ENCODE measurements at regions not wholly inside any gene's neighbourhood (a gene's known extent, or its start where the extent isn't known, plus 50 kb on each side); places are given as distances from the start of the nearest gene placed in this dataset.

DNA sequence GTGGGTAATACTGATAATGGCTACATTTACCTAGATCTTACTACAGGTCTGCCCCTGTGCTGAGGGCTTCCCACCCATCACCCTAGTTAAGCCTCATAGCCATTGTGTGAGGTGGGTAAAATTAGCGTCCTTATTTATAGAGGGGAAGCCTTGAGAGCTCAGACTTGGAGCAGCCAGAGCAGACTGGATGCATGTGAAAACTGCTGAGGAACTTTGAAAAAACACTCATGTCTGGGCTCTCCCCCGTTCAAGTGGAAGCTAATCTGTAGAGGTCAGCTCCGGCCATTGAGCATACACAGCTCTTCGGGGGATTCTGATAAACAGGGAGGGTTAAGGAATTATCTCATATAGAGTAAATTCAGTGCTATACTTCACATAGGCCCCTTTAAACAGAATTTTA is 389.7 kb downstream of the RPS6KC1 start:
- no peak for FAIRE-seq

DNA sequence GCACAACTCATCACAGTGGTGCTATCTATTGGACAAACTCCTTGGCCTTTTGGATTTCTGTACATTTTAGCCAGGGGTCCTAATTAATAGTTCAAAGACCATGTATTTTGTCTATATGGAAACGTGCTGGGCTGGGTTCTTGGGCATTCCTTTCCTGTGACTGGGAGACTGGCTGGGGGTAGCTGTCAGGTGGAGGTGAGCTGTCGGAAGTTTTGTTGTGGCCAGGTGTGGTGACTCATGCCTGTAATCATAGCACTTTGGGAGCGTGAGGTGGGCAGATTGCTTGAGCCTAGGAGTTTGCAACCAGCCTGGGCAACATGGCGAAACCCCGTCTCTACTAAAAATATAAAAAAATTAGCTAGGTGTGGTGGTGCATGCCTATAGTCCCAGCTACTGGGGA is 392.4 kb downstream of the RPS6KC1 start:
- H3K4me2 ChIP-seq (ENCODE audit: low read length), result no peak overlapping the region
- H3K4me3 ChIP-seq (ENCODE audit: insufficient read depth, low read depth, low read length), result no peak overlapping the region
- H3K4me1 ChIP-seq (ENCODE audit: insufficient read depth, low read length), result no peaks in the 10 kb centered on the region
- H4K20me1 ChIP-seq (ENCODE audit: insufficient read depth, low read length), result no peaks in the 10 kb centered on the region
- FAIRE-seq (no peak), DNase-seq (ENCODE audit: low read depth) (no peak)
- H3K27ac ChIP-seq (ENCODE audit: low read depth, low read length), result no peak overlapping the region
- no peaks in the 10 kb centered on the region for H3K27me3 ChIP-seq (ENCODE audit: insufficient read depth, low read length)
- no peak overlapping the region for H3K27ac Mint-ChIP-seq (ENCODE audit: unreplicated experiment)
- H3K9me3 Mint-ChIP-seq (ENCODE audit: unreplicated experiment), result no peaks in the 10 kb centered on the region
- no peak overlapping the region for H3K9ac ChIP-seq (ENCODE audit: low read length)
- no peak overlapping the region for H3K4me3 Mint-ChIP-seq (ENCODE audit: unreplicated experiment)
- H3K36me3 Mint-ChIP-seq (ENCODE audit: low read depth, unreplicated experiment), result no peaks in the 10 kb centered on the region
- H2AFZ ChIP-seq (ENCODE audit: low read depth, low read length), result no peak overlapping the region
- no peaks in the 10 kb centered on the region for H3K9me3 ChIP-seq (ENCODE audit: insufficient read depth, low read depth, low read length)
- H3K36me3 ChIP-seq (ENCODE audit: insufficient read depth, low read length), result no peaks in the 10 kb centered on the region
- no peaks in the 10 kb centered on the region for H3K4me1 Mint-ChIP-seq (ENCODE audit: low read depth, unreplicated experiment)
- H3K27me3 Mint-ChIP-seq (ENCODE audit: low read depth, unreplicated experiment), result peaks cover 3% of the 10 kb centered on the region
- H3K79me2 ChIP-seq (ENCODE audit: insufficient read depth, low read length), result no peaks in the 10 kb centered on the region
- TF ChIP-seq, protein P1, sequence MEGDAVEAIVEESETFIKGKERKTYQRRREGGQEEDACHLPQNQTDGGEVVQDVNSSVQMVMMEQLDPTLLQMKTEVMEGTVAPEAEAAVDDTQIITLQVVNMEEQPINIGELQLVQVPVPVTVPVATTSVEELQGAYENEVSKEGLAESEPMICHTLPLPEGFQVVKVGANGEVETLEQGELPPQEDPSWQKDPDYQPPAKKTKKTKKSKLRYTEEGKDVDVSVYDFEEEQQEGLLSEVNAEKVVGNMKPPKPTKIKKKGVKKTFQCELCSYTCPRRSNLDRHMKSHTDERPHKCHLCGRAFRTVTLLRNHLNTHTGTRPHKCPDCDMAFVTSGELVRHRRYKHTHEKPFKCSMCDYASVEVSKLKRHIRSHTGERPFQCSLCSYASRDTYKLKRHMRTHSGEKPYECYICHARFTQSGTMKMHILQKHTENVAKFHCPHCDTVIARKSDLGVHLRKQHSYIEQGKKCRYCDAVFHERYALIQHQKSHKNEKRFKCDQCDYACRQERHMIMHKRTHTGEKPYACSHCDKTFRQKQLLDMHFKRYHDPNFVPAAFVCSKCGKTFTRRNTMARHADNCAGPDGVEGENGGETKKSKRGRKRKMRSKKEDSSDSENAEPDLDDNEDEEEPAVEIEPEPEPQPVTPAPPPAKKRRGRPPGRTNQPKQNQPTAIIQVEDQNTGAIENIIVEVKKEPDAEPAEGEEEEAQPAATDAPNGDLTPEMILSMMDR (IDR thresholded peaks at IDR 0.05; ENCODE audit: insufficient read depth, low read depth, low read length), result no peak
- TF ChIP-seq EZH2 (IDR thresholded peaks at IDR 0.05; ENCODE audit: insufficient read depth, low read length), result no peak

More for the DNA sequence above, 389.7 kb downstream of the RPS6KC1 start:
- no peak overlapping the region for H3K27ac ChIP-seq (ENCODE audit: low read depth, low read length)
- H3K4me3 Mint-ChIP-seq (ENCODE audit: unreplicated experiment), result no peak overlapping the region
- H3K36me3 Mint-ChIP-seq (ENCODE audit: low read depth, unreplicated experiment), result no peaks in the 10 kb centered on the region
- H3K9me3 Mint-ChIP-seq (ENCODE audit: unreplicated experiment), result no peaks in the 10 kb centered on the region
- H3K27ac Mint-ChIP-seq (ENCODE audit: unreplicated experiment), result no peak overlapping the region
- no peak overlapping the region for H3K4me2 ChIP-seq (ENCODE audit: low read length)
- no peak overlapping the region for H3K9ac ChIP-seq (ENCODE audit: low read length)
- no peaks in the 10 kb centered on the region for H3K27me3 ChIP-seq (ENCODE audit: insufficient read depth, low read length)
- H3K36me3 ChIP-seq (ENCODE audit: insufficient read depth, low read length), result no peaks in the 10 kb centered on the region
- H4K20me1 ChIP-seq (ENCODE audit: insufficient read depth, low read length), result no peaks in the 10 kb centered on the region
- TF ChIP-seq, protein P1 (IDR thresholded peaks at IDR 0.05; ENCODE audit: insufficient read depth, low read depth, low read length), result no peak
- TF ChIP-seq EZH2 (IDR thresholded peaks at IDR 0.05; ENCODE audit: insufficient read depth, low read length), result no peak
- peaks cover 3% of the 10 kb centered on the region for H3K27me3 Mint-ChIP-seq (ENCODE audit: low read depth, unreplicated experiment)
- H3K4me1 Mint-ChIP-seq (ENCODE audit: low read depth, unreplicated experiment), result no peaks in the 10 kb centered on the region
- no peaks in the 10 kb centered on the region for H3K9me3 ChIP-seq (ENCODE audit: insufficient read depth, low read depth, low read length)
- no peak overlapping the region for H2AFZ ChIP-seq (ENCODE audit: low read depth, low read length)
- H3K4me3 ChIP-seq (ENCODE audit: insufficient read depth, low read depth, low read length), result no peak overlapping the region
- no peaks in the 10 kb centered on the region for H3K4me1 ChIP-seq (ENCODE audit: insufficient read depth, low read length)
- no peak for DNase-seq (ENCODE audit: low read depth)
- no peaks in the 10 kb centered on the region for H3K79me2 ChIP-seq (ENCODE audit: insufficient read depth, low read length)

DNA sequence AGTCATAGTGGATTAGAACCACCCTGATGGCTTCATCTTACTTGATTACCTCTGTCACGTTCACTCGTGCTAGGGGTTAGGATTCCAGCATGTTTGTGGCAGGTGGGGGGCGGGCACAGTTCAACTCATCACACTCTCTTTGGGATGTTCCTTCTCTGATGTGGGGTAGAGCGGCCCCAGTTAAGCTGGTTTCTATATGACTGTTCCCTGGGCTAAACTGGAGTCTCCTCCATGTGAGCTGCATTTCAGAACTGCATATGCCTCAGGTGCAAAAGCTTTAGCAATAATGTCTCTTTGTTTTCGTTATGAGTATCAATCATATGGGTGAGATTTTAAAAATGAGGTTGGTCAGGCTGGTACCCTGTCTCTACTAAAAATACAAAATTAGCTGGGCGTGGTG is 393.2 kb downstream of the RPS6KC1 start:
- Mint-ChIP-seq H3K36me3 (ENCODE audit: low read depth, unreplicated experiment) (no peaks in the 10 kb centered on the region), H3K27ac (ENCODE audit: unreplicated experiment) (no peak overlapping the region), H3K9me3 (ENCODE audit: unreplicated experiment) (no peaks in the 10 kb centered on the region), H3K4me3 (ENCODE audit: unreplicated experiment) (no peak overlapping the region), H3K4me1 (ENCODE audit: low read depth, unreplicated experiment) (no peaks in the 10 kb centered on the region), H3K27me3 (ENCODE audit: low read depth, unreplicated experiment) (peaks cover 8% of the 10 kb centered on the region)
- H3K79me2 ChIP-seq (ENCODE audit: insufficient read depth, low read length), result no peaks in the 10 kb centered on the region
- DNase-seq (ENCODE audit: low read depth) (no peak), FAIRE-seq (no peak)
- no peaks in the 10 kb centered on the region for H3K4me1 ChIP-seq (ENCODE audit: insufficient read depth, low read length)
- no peaks in the 10 kb centered on the region for H3K36me3 ChIP-seq (ENCODE audit: insufficient read depth, low read length)
- TF ChIP-seq EZH2 (IDR thresholded peaks at IDR 0.05; ENCODE audit: insufficient read depth, low read length), result no peak
- TF ChIP-seq, protein P1 (IDR thresholded peaks at IDR 0.05; ENCODE audit: insufficient read depth, low read depth, low read length), result no peak
- H3K4me3 ChIP-seq (ENCODE audit: insufficient read depth, low read depth, low read length), result no peak overlapping the region
- no peak overlapping the region for H3K9ac ChIP-seq (ENCODE audit: low read length)
- no peak overlapping the region for H3K4me2 ChIP-seq (ENCODE audit: low read length)
- H3K27ac ChIP-seq (ENCODE audit: low read depth, low read length), result no peak overlapping the region
- no peaks in the 10 kb centered on the region for H4K20me1 ChIP-seq (ENCODE audit: insufficient read depth, low read length)
- no peaks in the 10 kb centered on the region for H3K9me3 ChIP-seq (ENCODE audit: insufficient read depth, low read depth, low read length)
- no peak overlapping the region for H2AFZ ChIP-seq (ENCODE audit: low read depth, low read length)
- H3K27me3 ChIP-seq (ENCODE audit: insufficient read depth, low read length), result no peaks in the 10 kb centered on the region
